ENCODE measurements at regions not wholly inside any gene's neighbourhood (a gene's known extent, or its start where the extent isn't known, plus 50 kb on each side); places are given as distances from the start of the nearest gene placed in this dataset.

GRCh38 chr4:125983168-125983567, 668.4 kb downstream of the FAT4 start:
- Histone ChIP-seq H3K27me3 (replicated peaks in 1 of 2; ENCODE audit: control insufficient read depth in 2 of 2, insufficient read depth in 2 of 2, low read length in 1 of 2) (no peaks in the 10 kb centered on the region), H3K36me3 (ENCODE audit: control insufficient read depth in 2 of 2, insufficient read depth in 2 of 2, low read length in 1 of 2) (no peaks in the 10 kb centered on the region), H2AFZ (ENCODE audit: control insufficient read depth, low read depth, low read length) (no peak overlapping the region), H3K9ac (ENCODE audit: control insufficient read depth, insufficient read depth, low read length) (no peak overlapping the region), H3K79me2 (ENCODE audit: control insufficient read depth, insufficient read depth, low read length) (no peaks in the 10 kb centered on the region), H3K27ac (ENCODE audit: control insufficient read depth, insufficient read depth) (no peak overlapping the region), H3K4me3 (no peak overlapping the region), H3K4me2 (ENCODE audit: control insufficient read depth, insufficient read depth) (no peak overlapping the region), H3K9me3 (replicated peaks; ENCODE audit: control insufficient read depth, insufficient read depth, low read length) (no peaks in the 10 kb centered on the region), H4K20me1 (ENCODE audit: control insufficient read depth, insufficient read depth) (no peaks in the 10 kb centered on the region), H3K4me1 (ENCODE audit: control insufficient read depth, insufficient read depth, low read length) (no peaks in the 10 kb centered on the region)
- in situ Hi-C loops (cut with MboI) (no loop called here), intact Hi-C loops (cut with micrococcal nuclease; ENCODE audit: unreplicated experiment) (no loop called here)
- WGBS (ENCODE audit: insufficient coverage, insufficient replicate concordance, low lambda C conversion rate, missing lambda C conversion rate) = 0% methylated on average over 1 of the region's 1 CpG
- ChIA-PET POLR2A (no interaction called here), SMC1A (ENCODE audit: uncharacterized antibody, unreplicated experiment) (no interaction called here), CTCF (no interaction called here), RAD21 (ENCODE audit: unreplicated experiment) (no interaction called here)
- ATAC-seq = no peak
- no peak for DNase-seq (ENCODE audit: low read depth, low spot score)
- BruUV-seq (replicated peaks) = no TSS peak
- no peak for FAIRE-seq
- TF ChIP-seq BRCA1 (IDR thresholded peaks at IDR 0.05; ENCODE audit: low read depth, low read length) = no peak
- no peak for TF ChIP-seq ETV6 (conservative IDR thresholded peaks at IDR 0.05 in 1 of 2, IDR thresholded peaks at IDR 0.05 in 1 of 2; ENCODE audit: borderline replicate concordance in 1 of 2, low read depth in 1 of 2)
- no peak for TF ChIP-seq ZNF384 (IDR thresholded peaks at IDR 0.05; ENCODE audit: borderline replicate concordance, low read depth, low read length)
- TF ChIP-seq ASH2L (IDR thresholded peaks at IDR 0.05; ENCODE audit: borderline replicate concordance, low read depth) = no peak
- no peak for TF ChIP-seq RBBP5 (conservative IDR thresholded peaks at IDR 0.05)

- BruUV-seq (replicated peaks) = no TSS peak
- no peak overlapping the region; the same call in 1 of the 2 replicates for H3K27ac ChIP-seq (ENCODE audit: control insufficient read depth, insufficient read depth)
- DNase-seq (ENCODE audit: low read depth, low spot score) = peak; percentile 23
- RAD21 ChIA-PET (ENCODE audit: unreplicated experiment) = interaction anchor here (1.2 to 1.3 kb wide), 2 partner anchors 10 to 13 kb away, joined by 3 to 4 read pairs; no protein-coding TSS in a partner anchor
- in situ Hi-C loops (cut with MboI) (no loop called here), intact Hi-C loops (cut with micrococcal nuclease; ENCODE audit: unreplicated experiment) (no loop called here)
- no peaks in the 10 kb centered on the region for H3K79me2 ChIP-seq (ENCODE audit: control insufficient read depth, insufficient read depth, low read length)
- H3K4me2 ChIP-seq (ENCODE audit: control insufficient read depth, insufficient read depth) = no peak overlapping the region
- H2AFZ ChIP-seq (ENCODE audit: control insufficient read depth, low read depth, low read length) = peak overlapping the region; percentile 80
- POLR2A ChIA-PET = interaction anchor here (0.7 kb wide), 1 partner anchor 214 kb away, joined by 8 read pairs; no protein-coding TSS in a partner anchor
- 0% methylated on average over 2 of the region's 3 CpGs for WGBS (ENCODE audit: insufficient coverage, insufficient replicate concordance, low lambda C conversion rate, missing lambda C conversion rate)
- no peaks in the 10 kb centered on the region for H3K36me3 ChIP-seq (ENCODE audit: control insufficient read depth in 2 of 2, insufficient read depth in 2 of 2, low read length in 1 of 2)
- H4K20me1 ChIP-seq (ENCODE audit: control insufficient read depth, insufficient read depth) = no peaks in the 10 kb centered on the region
- no peaks in the 10 kb centered on the region for H3K4me1 ChIP-seq (ENCODE audit: control insufficient read depth, insufficient read depth, low read length)
- SMC1A ChIA-PET (ENCODE audit: uncharacterized antibody, unreplicated experiment) = interaction anchor here (0.6 to 1.9 kb wide), 3 partner anchors 8 to 180 kb away, joined by 3 to 6 read pairs (median 3); no protein-coding TSS in a partner anchor
- no peak overlapping the region for H3K9ac ChIP-seq (ENCODE audit: control insufficient read depth, insufficient read depth, low read length)
- CTCF ChIA-PET = no interaction called here
- H3K27me3 ChIP-seq (replicated peaks in 1 of 2; ENCODE audit: control insufficient read depth in 2 of 2, insufficient read depth in 2 of 2, low read length in 1 of 2) = no peaks in the 10 kb centered on the region
- ATAC-seq = peak; percentile 90
- H3K4me3 ChIP-seq = no peak overlapping the region
- no peaks in the 10 kb centered on the region for H3K9me3 ChIP-seq (replicated peaks; ENCODE audit: control insufficient read depth, insufficient read depth, low read length)
- FAIRE-seq = no peak
- TF ChIP-seq TCF12 (IDR thresholded peaks at IDR 0.05; ENCODE audit: low read depth, low read length) (no peak), PML (IDR thresholded peaks at IDR 0.05; ENCODE audit: low read length) (no peak), MLLT1 (IDR thresholded peaks at IDR 0.05) (no peak), JUNB (IDR thresholded peaks at IDR 0.05) (no peak), CHD2 (IDR thresholded peaks at IDR 0.05; ENCODE audit: borderline replicate concordance, low read depth, low read length) (no peak), EGR1 (IDR thresholded peaks at IDR 0.05; ENCODE audit: borderline replicate concordance in 1 of 2, low read depth in 2 of 2, low read length in 2 of 2) (no peak), SMAD1 (IDR thresholded peaks at IDR 0.05; ENCODE audit: low read depth, partially characterized antibody) (no peak), SMARCA5 (IDR thresholded peaks at IDR 0.05) (no peak), HDAC6 (IDR thresholded peaks at IDR 0.05; ENCODE audit: unreplicated experiment) (no peak), YY1 (IDR thresholded peaks at IDR 0.05; ENCODE audit: low read depth, low read length) (peak; percentile 61; the same call in 1 of the 2 replicates), SREBF2 (IDR thresholded peaks at IDR 0.05; ENCODE audit: low read length) (no peak)
- TF ChIP-seq, protein P1, sequence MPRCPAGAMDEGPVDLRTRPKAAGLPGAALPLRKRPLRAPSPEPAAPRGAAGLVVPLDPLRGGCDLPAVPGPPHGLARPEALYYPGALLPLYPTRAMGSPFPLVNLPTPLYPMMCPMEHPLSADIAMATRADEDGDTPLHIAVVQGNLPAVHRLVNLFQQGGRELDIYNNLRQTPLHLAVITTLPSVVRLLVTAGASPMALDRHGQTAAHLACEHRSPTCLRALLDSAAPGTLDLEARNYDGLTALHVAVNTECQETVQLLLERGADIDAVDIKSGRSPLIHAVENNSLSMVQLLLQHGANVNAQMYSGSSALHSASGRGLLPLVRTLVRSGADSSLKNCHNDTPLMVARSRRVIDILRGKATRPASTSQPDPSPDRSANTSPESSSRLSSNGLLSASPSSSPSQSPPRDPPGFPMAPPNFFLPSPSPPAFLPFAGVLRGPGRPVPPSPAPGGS (IDR thresholded peaks at IDR 0.05; ENCODE audit: borderline replicate concordance, insufficient read depth, low read depth, low read length, poor library complexity, severe bottlenecking) = no peak
These were observed 671.1 kb downstream of the FAT4 start for GRCh38 chr4:125985856-125986255.
